GM12878 (cell line): ENCODE measurements at regions not wholly inside any gene's neighbourhood (a gene's known extent, or its start where the extent isn't known, plus 50 kb on each side); places are given as distances from the start of the nearest gene placed in this dataset.

Experiments
- ATAC-seq: fragments of 200-7000 bp; cut with Tn5 transposase; 3 replicates; pipeline ENCODE4 v1.9.1; 2020; ENCODE audit warnings: mild to moderate bottlenecking, moderate library complexity
- BruUV-seq: library from RNA; stranded (reverse); fragments of 400-500 nt; replicated peaks from 2 replicates; lab custom pipeline; 2021; lab: Mats Ljungman, UMichigan
- CTCF ChIA-PET: fragments of 300-600 bp; sonication (Branson Sonifier 250); formaldehyde crosslinking; extraction: SDS; loops from one replicate; lab custom pipeline; 2021; ENCODE audit warnings: inconsistent platforms; lab: Yijun Ruan, JAX
- POLR2A ChIA-PET: fragments of 350-600 bp; formaldehyde crosslinking; extraction: SDS; loops from one replicate; lab custom pipeline; 2021; ENCODE audit warnings: inconsistent platforms; lab: Charles Lee
- RAD21 ChIA-PET: fragments of 300-600 bp; sonication (Branson Sonifier 250); formaldehyde crosslinking; loops from one replicate; lab custom pipeline; 2023; ENCODE audit warnings: antibody characterized with exemption; ENCODE audit not compliant: unreplicated experiment; lab: Charles Lee
- SMC1A ChIA-PET: fragments of 300-600 bp; sonication (Branson Sonifier 250); formaldehyde crosslinking; loops from one replicate; lab custom pipeline; 2023; ENCODE audit not compliant: unreplicated experiment, uncharacterized antibody; lab: Charles Lee
- DNase-seq: peaks from one replicate; pipeline ENCODE4 v3.0.0-alpha.2; 2011; ENCODE audit warnings: low read depth, low spot score
- FAIRE-seq: peaks from 3 replicates; lab custom pipeline; 2011; peaks lifted over from hg19 to GRCh38; lab: Jason Lieb, UNC
- H2AFZ ChIP-seq: 2 replicates; pipeline ENCODE4 v1.6.0; 2011; ENCODE audit warnings: low read depth, low read length, control low read depth; ENCODE audit not compliant: control insufficient read depth
- H3K27ac ChIP-seq: 2 replicates; pipeline ENCODE4 v1.5.1; 2011; ENCODE audit warnings: control low read depth; ENCODE audit not compliant: control insufficient read depth, insufficient read depth
- H3K27me3 ChIP-seq, 2 experiments: replicated peaks in 1 of 2; 2 replicates each; pipeline versions ENCODE4 v1.6.0 to v1.6.1; 2011; ENCODE audit warnings: low read length in 1 of 2; ENCODE audit not compliant: control insufficient read depth in 2 of 2, insufficient read depth in 2 of 2
- H3K36me3 ChIP-seq, 2 experiments: 2 replicates each; pipeline ENCODE4 v1.5.1; 2011; ENCODE audit warnings: low read length in 1 of 2; ENCODE audit not compliant: control insufficient read depth in 2 of 2, insufficient read depth in 2 of 2
- H3K4me1 ChIP-seq: 2 replicates; pipeline ENCODE4 v1.6.1; 2011; ENCODE audit warnings: mild to moderate bottlenecking, low read length, moderate library complexity, mixed read lengths; ENCODE audit not compliant: control insufficient read depth, insufficient read depth
- H3K4me2 ChIP-seq: 2 replicates; pipeline ENCODE4 v1.6.0; 2011; ENCODE audit warnings: control low read depth; ENCODE audit not compliant: control insufficient read depth, insufficient read depth
- H3K4me3 ChIP-seq: fragments of 200-600 bp; sonication (generic); 2 replicates; pipeline ENCODE4 v1.5.1; 2016
- H3K79me2 ChIP-seq: 2 replicates; pipeline ENCODE4 v1.6.0; 2011; ENCODE audit warnings: low read length; ENCODE audit not compliant: control insufficient read depth, insufficient read depth
- H3K9ac ChIP-seq: 2 replicates; pipeline ENCODE4 v1.8.0; 2011; ENCODE audit warnings: low read length, control low read depth, mixed read lengths; ENCODE audit not compliant: control insufficient read depth, insufficient read depth
- H3K9me3 ChIP-seq: replicated peaks from 3 replicates; pipeline ENCODE4 v1.5.1; 2011; ENCODE audit warnings: mild to moderate bottlenecking, low read length; ENCODE audit not compliant: control insufficient read depth, insufficient read depth
- H4K20me1 ChIP-seq: 2 replicates; pipeline ENCODE4 v1.6.0; 2011; ENCODE audit not compliant: control insufficient read depth, insufficient read depth
- CHD4 ChIP-seq: fragments of 200-600 bp; sonication (generic); IDR thresholded peaks from 2 replicates; pipeline ENCODE4 v1.6.1; 2016; ENCODE audit warnings: mild to moderate bottlenecking
- EP300 ChIP-seq, 2 experiments: fragments of 150-350 bp in 1 of 2; IDR thresholded peaks; 2 replicates each; pipeline ENCODE4 v1.6.1; 2011 to 2012; ENCODE audit warnings: low read depth in 2 of 2, low read length in 2 of 2, borderline replicate concordance in 1 of 2, improper control_type of control experiment in 1 of 2, inconsistent platforms in 1 of 2; ENCODE audit not compliant: control insufficient read depth in 1 of 2
- FOXM1 ChIP-seq: IDR thresholded peaks from 2 replicates; pipeline ENCODE4 v1.6.1; 2012; ENCODE audit warnings: low read depth, mild to moderate bottlenecking, inconsistent platforms, low read length, moderate library complexity
- HDAC2 ChIP-seq: fragments of 200-600 bp; sonication (generic); IDR thresholded peaks from 2 replicates; pipeline ENCODE4 v1.6.1; 2017
- HDGF ChIP-seq: fragments of 450-650 bp; IDR thresholded peaks from 2 replicates; pipeline ENCODE4 v1.6.1; 2016; ENCODE audit warnings: antibody characterized with exemption
- JUND ChIP-seq: IDR thresholded peaks from 2 replicates; pipeline ENCODE4 v1.6.1; 2012; ENCODE audit warnings: low read depth, mild to moderate bottlenecking, low read length, improper control_type of control experiment, moderate library complexity
- LARP7 ChIP-seq: fragments of 450-650 bp; IDR thresholded peaks from 2 replicates; pipeline ENCODE4 v1.6.1; 2017; ENCODE audit warnings: mild to moderate bottlenecking
- PAX8 ChIP-seq: fragments of 450-650 bp; IDR thresholded peaks from 2 replicates; pipeline ENCODE4 v1.6.1; 2017; ENCODE audit warnings: mild to moderate bottlenecking, moderate library complexity
- SP1 ChIP-seq: IDR thresholded peaks from one replicate; pipeline ENCODE4 v1.6.1; 2011; ENCODE audit warnings: low read depth, low read length
- TARDBP ChIP-seq: IDR thresholded peaks from 2 replicates; pipeline ENCODE4 v1.6.1; 2016; ENCODE audit warnings: borderline replicate concordance
- TCF12 ChIP-seq: IDR thresholded peaks from 2 replicates; pipeline ENCODE4 v1.6.1; 2011; ENCODE audit warnings: low read depth, mild to moderate bottlenecking, low read length
- ZBTB33 ChIP-seq: fragments of 450-650 bp; IDR thresholded peaks from 2 replicates; pipeline ENCODE4 v1.6.1; 2017; ENCODE audit warnings: mild to moderate bottlenecking
- ZNF687 ChIP-seq: fragments of 450-650 bp; IDR thresholded peaks from 2 replicates; pipeline ENCODE4 v1.6.1; 2017; ENCODE audit warnings: mild to moderate bottlenecking, moderate library complexity
- WGBS: methylation state at CpG from one replicate; pipeline ENCODE4 v1.1.6; 2016; ENCODE audit warnings: low lambda C conversion rate; ENCODE audit not compliant: insufficient replicate concordance, insufficient coverage; ENCODE audit errors: missing lambda C conversion rate; 5-methylcytosine and 5-hydroxymethylcytosine counted together
- in situ Hi-C: fragments of 300-500 bp; cut with MboI; formaldehyde crosslinking; loops from 9 replicates; pipeline ENCODE4 v1.14.3; 2018; ENCODE audit warnings: mixed read lengths
- intact Hi-C: fragments of 100-400 bp; cut with micrococcal nuclease; formaldehyde crosslinking; loops from one replicate; pipeline ENCODE4 v1.14.2; 2022; ENCODE audit not compliant: unreplicated experiment
- TF ChIP-seq, protein P1 (sequence below): fragments of 450-650 bp; formaldehyde crosslinking; IDR thresholded peaks from 2 replicates; pipeline ENCODE4 v1.4.0; 2022; ENCODE audit warnings: mild to moderate bottlenecking, moderate library complexity
- TF ChIP-seq, protein P2 (sequence below): fragments of 150-350 bp; IDR thresholded peaks from 2 replicates; pipeline ENCODE4 v1.6.1; 2014; ENCODE audit warnings: mild to moderate bottlenecking, low read depth, low read length

- SMC1A ChIA-PET: no interaction called here
- POLR2A ChIA-PET: no interaction called here
- in situ Hi-C loops: no loop called here
- RAD21 ChIA-PET: no interaction called here
- FAIRE-seq (no peak), DNase-seq (no peak), ATAC-seq (no peak)
- intact Hi-C loops: no loop called here
- Histone ChIP-seq H3K4me3 (no peak overlapping the region), H2AFZ (no peak overlapping the region), H3K9ac (no peak overlapping the region), H3K27me3 (no peaks in the 10 kb centered on the region; a peak in 1 of 4 replicates), H3K9me3 (no peaks in the 10 kb centered on the region), H3K79me2 (no peaks in the 10 kb centered on the region), H3K4me2 (no peak overlapping the region), H3K4me1 (no peaks in the 10 kb centered on the region), H4K20me1 (no peaks in the 10 kb centered on the region), H3K36me3 (no peaks in the 10 kb centered on the region), H3K27ac (no peak overlapping the region)
- BruUV-seq: no TSS peak
- 39% methylated on average over 8 of the region's 8 CpGs for WGBS
- CTCF ChIA-PET: no interaction called here
- no peak for TF ChIP-seq TARDBP
- TF ChIP-seq FOXM1: no peak
- no peak for TF ChIP-seq JUND
- TF ChIP-seq HDAC2: no peak
- no peak for TF ChIP-seq LARP7
- TF ChIP-seq PAX8: no peak
- no peak for TF ChIP-seq CHD4
- no peak for TF ChIP-seq SP1
- no peak for TF ChIP-seq HDGF
- TF ChIP-seq, protein P1, sequence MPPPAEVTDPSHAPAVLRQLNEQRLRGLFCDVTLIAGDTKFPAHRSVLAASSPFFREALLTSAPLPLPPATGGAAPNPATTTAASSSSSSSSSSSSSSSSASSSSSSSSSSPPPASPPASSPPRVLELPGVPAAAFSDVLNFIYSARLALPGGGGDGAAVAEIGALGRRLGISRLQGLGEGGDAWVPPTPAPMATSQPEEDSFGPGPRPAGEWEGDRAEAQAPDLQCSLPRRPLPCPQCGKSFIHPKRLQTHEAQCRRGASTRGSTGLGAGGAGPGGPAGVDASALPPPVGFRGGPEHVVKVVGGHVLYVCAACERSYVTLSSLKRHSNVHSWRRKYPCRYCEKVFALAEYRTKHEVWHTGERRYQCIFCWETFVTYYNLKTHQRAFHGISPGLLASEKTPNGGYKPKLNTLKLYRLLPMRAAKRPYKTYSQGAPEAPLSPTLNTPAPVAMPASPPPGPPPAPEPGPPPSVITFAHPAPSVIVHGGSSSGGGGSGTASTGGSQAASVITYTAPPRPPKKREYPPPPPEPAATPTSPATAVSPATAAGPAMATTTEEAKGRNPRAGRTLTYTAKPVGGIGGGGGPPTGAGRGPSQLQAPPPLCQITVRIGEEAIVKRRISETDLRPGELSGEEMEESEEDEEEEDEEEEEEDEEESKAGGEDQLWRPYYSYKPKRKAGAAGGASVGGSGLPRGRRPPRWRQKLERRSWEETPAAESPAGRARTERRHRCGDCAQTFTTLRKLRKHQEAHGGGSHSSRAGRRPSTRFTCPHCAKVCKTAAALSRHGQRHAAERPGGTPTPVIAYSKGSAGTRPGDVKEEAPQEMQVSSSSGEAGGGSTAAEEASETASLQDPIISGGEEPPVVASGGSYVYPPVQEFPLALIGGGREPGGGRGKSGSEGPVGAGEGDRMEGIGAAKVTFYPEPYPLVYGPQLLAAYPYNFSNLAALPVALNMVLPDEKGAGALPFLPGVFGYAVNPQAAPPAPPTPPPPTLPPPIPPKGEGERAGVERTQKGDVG (CRISPR knock-in tag): no peak
- TF ChIP-seq TCF12: no peak
- no peak for TF ChIP-seq EP300 (IDR thresholded peaks at IDR 0.05; ENCODE audit: borderline replicate concordance in 1 of 2, control insufficient read depth in 1 of 2, low read depth in 2 of 2, low read length in 2 of 2)
- TF ChIP-seq, protein P2, sequence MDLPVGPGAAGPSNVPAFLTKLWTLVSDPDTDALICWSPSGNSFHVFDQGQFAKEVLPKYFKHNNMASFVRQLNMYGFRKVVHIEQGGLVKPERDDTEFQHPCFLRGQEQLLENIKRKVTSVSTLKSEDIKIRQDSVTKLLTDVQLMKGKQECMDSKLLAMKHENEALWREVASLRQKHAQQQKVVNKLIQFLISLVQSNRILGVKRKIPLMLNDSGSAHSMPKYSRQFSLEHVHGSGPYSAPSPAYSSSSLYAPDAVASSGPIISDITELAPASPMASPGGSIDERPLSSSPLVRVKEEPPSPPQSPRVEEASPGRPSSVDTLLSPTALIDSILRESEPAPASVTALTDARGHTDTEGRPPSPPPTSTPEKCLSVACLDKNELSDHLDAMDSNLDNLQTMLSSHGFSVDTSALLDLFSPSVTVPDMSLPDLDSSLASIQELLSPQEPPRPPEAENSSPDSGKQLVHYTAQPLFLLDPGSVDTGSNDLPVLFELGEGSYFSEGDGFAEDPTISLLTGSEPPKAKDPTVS: no peak
- no peak for TF ChIP-seq ZBTB33
- TF ChIP-seq ZNF687: no peak
These were observed 407.3 kb upstream of the PPP2R3A start for GRCh38 chr3:135558150-135558783.
